Right atrium auricular region (tissue), 2 donors: ENCODE measurements at regions not wholly inside any gene's neighbourhood (a gene's known extent, or its start where the extent isn't known, plus 50 kb on each side); places are given as distances from the start of the nearest gene placed in this dataset.

Experiments used
- DNase-seq: peaks from one replicate; pipeline ENCODE4 v3.0.0-alpha.2; 2019; ENCODE audit warnings: low spot score
- H3K27ac ChIP-seq, 2 donors: fragments of 200-600 bp; sonication (generic); 1 replicate in 1 of 2; 2 replicates in 1 of 2; pipeline ENCODE4 v1.5.1; 2016 to 2019
- H3K27me3 ChIP-seq, 2 donors: fragments of 200-600 bp; sonication (generic); one replicate each; pipeline versions ENCODE4 v1.5.1 to v1.6.0; 2017 to 2019
- H3K36me3 ChIP-seq: fragments of 200-600 bp; sonication (generic); one replicate; pipeline ENCODE4 v1.5.1; 2016
- H3K4me1 ChIP-seq, 2 donors: fragments of 200-600 bp; sonication (generic); one replicate each; pipeline versions ENCODE4 v1.5.1 to v1.6.0; 2017 to 2019
- H3K4me3 ChIP-seq, 2 donors: fragments of 200-600 bp; sonication (generic); 1 replicate in 1 of 2; 2 replicates in 1 of 2; pipeline ENCODE4 v1.5.1; 2017 to 2019; ENCODE audit warnings: mild to moderate bottlenecking in 1 of 2, moderate library complexity in 1 of 2
- H3K9me3 ChIP-seq, 2 donors: fragments of 200-600 bp; sonication (generic); one replicate each; pipeline ENCODE4 v1.5.1; 2019
- CTCF ChIP-seq, 2 donors: fragments of 200-600 bp; sonication (generic); IDR thresholded peaks; one replicate each; pipeline ENCODE4 v1.5.1; 2019; ENCODE audit warnings: antibody characterized with exemption in 2 of 2

GRCh38 chr4:148704291-148704690, 262.1 kb upstream of the NR3C2 start:
- no peaks in the 10 kb centered on the region for H3K9me3 ChIP-seq
- no peak for TF ChIP-seq CTCF (IDR thresholded peaks at IDR 0.05)
- no peaks in the 10 kb centered on the region for H3K36me3 ChIP-seq
- no peaks in the 10 kb centered on the region for H3K4me1 ChIP-seq
- DNase-seq, result no peak
- no peaks in the 10 kb centered on the region for H3K27me3 ChIP-seq
- H3K27ac ChIP-seq, result no peak overlapping the region
- H3K4me3 ChIP-seq, result no peak overlapping the region

- no peak for TF ChIP-seq CTCF (IDR thresholded peaks at IDR 0.05)
- Histone ChIP-seq H3K9me3 (no peaks in the 10 kb centered on the region), H3K36me3 (no peaks in the 10 kb centered on the region), H3K4me1 (no peaks in the 10 kb centered on the region), H3K27me3 (no peaks in the 10 kb centered on the region), H3K4me3 (no peak overlapping the region), H3K27ac (no peak overlapping the region)
- no peak for DNase-seq
Measured at GRCh38 chr4:148694702-148695101, 252.5 kb upstream of the NR3C2 start.

- no peak for TF ChIP-seq CTCF (IDR thresholded peaks at IDR 0.05)
- DNase-seq, result no peak
Measured at GRCh38 chr4:148693913-148694649, 251.9 kb upstream of the NR3C2 start.

GRCh38 chr4:148692242-148692641, 250.0 kb upstream of the NR3C2 start:
- Histone ChIP-seq H3K4me3 (no peak overlapping the region), H3K27me3 (no peaks in the 10 kb centered on the region), H3K36me3 (no peaks in the 10 kb centered on the region), H3K27ac (no peak overlapping the region), H3K4me1 (no peaks in the 10 kb centered on the region), H3K9me3 (no peaks in the 10 kb centered on the region)
- no peak for DNase-seq
- no peak for TF ChIP-seq CTCF (IDR thresholded peaks at IDR 0.05)

More at GRCh38 chr4:148693913-148694649, 251.9 kb upstream of the NR3C2 start:
- no peak overlapping the region for H3K4me3 ChIP-seq
- no peaks in the 10 kb centered on the region for H3K36me3 ChIP-seq
- no peaks in the 10 kb centered on the region for H3K4me1 ChIP-seq
- H3K27ac ChIP-seq, result no peak overlapping the region
- H3K9me3 ChIP-seq, result no peaks in the 10 kb centered on the region
- H3K27me3 ChIP-seq, result no peaks in the 10 kb centered on the region

- Histone ChIP-seq H3K27ac (no peak overlapping the region), H3K27me3 (no peaks in the 10 kb centered on the region), H3K36me3 (no peaks in the 10 kb centered on the region), H3K4me3 (no peak overlapping the region), H3K4me1 (no peaks in the 10 kb centered on the region), H3K9me3 (no peaks in the 10 kb centered on the region)
- no peak for TF ChIP-seq CTCF (IDR thresholded peaks at IDR 0.05)
- DNase-seq, result no peak
Measured at GRCh38 chr4:148686449-148686848, 244.2 kb upstream of the NR3C2 start.

- Histone ChIP-seq H3K27ac (no peak overlapping the region), H3K27me3 (no peaks in the 10 kb centered on the region), H3K4me3 (no peak overlapping the region), H3K9me3 (no peaks in the 10 kb centered on the region), H3K4me1 (no peaks in the 10 kb centered on the region), H3K36me3 (no peaks in the 10 kb centered on the region)
- TF ChIP-seq CTCF (IDR thresholded peaks at IDR 0.05), result no peak
- DNase-seq, result no peak
Measured at GRCh38 chr4:148684638-148685037, 242.4 kb upstream of the NR3C2 start.
